Peyer's patch (tissue), 4 donors: ENCODE measurements at regions not wholly inside any gene's neighbourhood (a gene's known extent, or its start where the extent isn't known, plus 50 kb on each side); places are given as distances from the start of the nearest gene placed in this dataset.

ENCODE experiments used
- POLR2A ChIP-seq, 2 donors: fragments of 450-650 bp; IDR thresholded peaks; one replicate each; pipeline ENCODE4 v1.5.1; 2017; ENCODE audit warnings: antibody characterized with exemption in 2 of 2, mild to moderate bottlenecking in 2 of 2, moderate library complexity in 2 of 2
- TF ChIP-seq, protein P1 (sequence below), 6 experiments: fragments of 450-650 bp in 4 of 6; fragments of 200-600 bp in 2 of 6; sonication (generic) in 1 of 6; IDR thresholded peaks; one replicate each; pipeline ENCODE4 v1.5.1; 2017 to 2019; ENCODE audit warnings: antibody characterized with exemption in 6 of 6, mild to moderate bottlenecking in 3 of 6, moderate library complexity in 1 of 6

DNA sequence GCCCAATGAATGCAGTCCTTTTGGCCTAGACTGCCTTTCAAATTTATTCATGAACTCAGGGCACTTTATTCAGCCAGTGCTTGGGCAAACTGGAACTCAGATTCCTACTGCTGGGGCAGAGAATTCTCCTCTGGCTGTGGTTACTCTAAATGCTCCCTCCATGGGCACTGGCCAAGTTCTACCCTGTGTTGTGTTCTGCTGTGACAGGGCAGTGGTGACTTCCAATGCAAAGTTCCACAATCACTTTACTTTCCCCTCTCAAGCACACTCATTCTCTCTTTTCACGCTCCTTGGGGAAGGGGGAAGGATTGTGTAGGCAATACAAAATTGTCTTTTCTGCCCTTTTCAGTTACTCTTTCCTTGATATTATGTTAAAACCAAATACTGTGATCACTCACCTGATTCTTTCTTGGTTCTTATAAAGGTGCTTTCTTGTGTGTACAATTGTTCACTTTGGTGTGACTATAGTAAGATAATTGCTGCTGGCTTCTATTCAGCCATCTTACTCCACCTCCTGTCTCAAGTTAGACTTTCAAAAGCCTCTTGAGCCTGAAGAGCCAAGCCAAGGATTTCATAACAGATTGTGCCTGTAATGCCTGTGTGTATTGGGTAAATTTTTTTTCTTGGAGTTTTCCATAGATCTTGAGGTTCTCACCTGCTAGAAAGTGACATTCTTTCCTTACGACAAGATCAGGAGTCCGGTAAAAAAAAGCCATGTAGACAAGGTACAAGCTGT lies 1078.6 kb downstream of the FAM133A start:
- TF ChIP-seq, protein P1, sequence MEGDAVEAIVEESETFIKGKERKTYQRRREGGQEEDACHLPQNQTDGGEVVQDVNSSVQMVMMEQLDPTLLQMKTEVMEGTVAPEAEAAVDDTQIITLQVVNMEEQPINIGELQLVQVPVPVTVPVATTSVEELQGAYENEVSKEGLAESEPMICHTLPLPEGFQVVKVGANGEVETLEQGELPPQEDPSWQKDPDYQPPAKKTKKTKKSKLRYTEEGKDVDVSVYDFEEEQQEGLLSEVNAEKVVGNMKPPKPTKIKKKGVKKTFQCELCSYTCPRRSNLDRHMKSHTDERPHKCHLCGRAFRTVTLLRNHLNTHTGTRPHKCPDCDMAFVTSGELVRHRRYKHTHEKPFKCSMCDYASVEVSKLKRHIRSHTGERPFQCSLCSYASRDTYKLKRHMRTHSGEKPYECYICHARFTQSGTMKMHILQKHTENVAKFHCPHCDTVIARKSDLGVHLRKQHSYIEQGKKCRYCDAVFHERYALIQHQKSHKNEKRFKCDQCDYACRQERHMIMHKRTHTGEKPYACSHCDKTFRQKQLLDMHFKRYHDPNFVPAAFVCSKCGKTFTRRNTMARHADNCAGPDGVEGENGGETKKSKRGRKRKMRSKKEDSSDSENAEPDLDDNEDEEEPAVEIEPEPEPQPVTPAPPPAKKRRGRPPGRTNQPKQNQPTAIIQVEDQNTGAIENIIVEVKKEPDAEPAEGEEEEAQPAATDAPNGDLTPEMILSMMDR (IDR thresholded peaks at IDR 0.05): no peak
- no peak for TF ChIP-seq POLR2A (IDR thresholded peaks at IDR 0.05)
